Lung microvascular endothelial cell (primary cell): ENCODE measurements at regions not wholly inside any gene's neighbourhood (a gene's known extent, or its start where the extent isn't known, plus 50 kb on each side); places are given as distances from the start of the nearest gene placed in this dataset.

ENCODE experiments used
- DNase-seq, 2 donors: peaks; one replicate each; pipeline versions ENCODE4 v3.0.0 to v3.0.0-alpha.2; 2010; ENCODE audit warnings: low read depth in 2 of 2

GRCh38 chr11:95585069-95585751, 204.4 kb downstream of the FAM76B start:
- no peak for DNase-seq

- DNase-seq: no peak
Observed at GRCh38 chr11:95584589-95584988, 205.0 kb downstream of the FAM76B start.

- DNase-seq: no peak
Observed at GRCh38 chr11:95584180-95584579, 205.4 kb downstream of the FAM76B start.

GRCh38 chr11:95577716-95578460, 211.7 kb downstream of the FAM76B start:
- no peak for DNase-seq

GRCh38 chr11:95576146-95576845, 213.3 kb downstream of the FAM76B start:
- no peak for DNase-seq

GRCh38 chr11:95575517-95575916, 214.1 kb downstream of the FAM76B start:
- peak in 1 of 2 donors; percentile 41 for DNase-seq

- DNase-seq: no peak
Observed at GRCh38 chr11:95571718-95572260, 217.8 kb downstream of the FAM76B start.

GRCh38 chr11:95570845-95571244, 218.7 kb downstream of the FAM76B start:
- no peak for DNase-seq

GRCh38 chr11:95569207-95569606, 220.4 kb downstream of the FAM76B start:
- no peak for DNase-seq

GRCh38 chr11:95568281-95568680, 221.3 kb downstream of the FAM76B start:
- no peak for DNase-seq

- DNase-seq: no peak
Observed at GRCh38 chr11:95567685-95568084, 221.9 kb downstream of the FAM76B start.

- DNase-seq: no peak
Observed at GRCh38 chr11:95566211-95566610, 223.4 kb downstream of the FAM76B start.

GRCh38 chr11:95565724-95566141, 223.8 kb downstream of the FAM76B start:
- DNase-seq: no peak

GRCh38 chr11:95563859-95564258, 225.7 kb downstream of the FAM76B start:
- no peak for DNase-seq

GRCh38 chr11:95563173-95563572, 226.4 kb downstream of the FAM76B start:
- DNase-seq: no peak

GRCh38 chr11:95562196-95562921, 227.2 kb downstream of the FAM76B start:
- no peak for DNase-seq

GRCh38 chr11:95559899-95560298, 229.7 kb downstream of the FAM76B start:
- DNase-seq: no peak

GRCh38 chr11:95557376-95557775, 232.2 kb downstream of the FAM76B start:
- no peak for DNase-seq

GRCh38 chr11:95556342-95557163, 233.0 kb downstream of the FAM76B start:
- no peak for DNase-seq

- no peak for DNase-seq
Observed at GRCh38 chr11:95556011-95556341, 233.6 kb downstream of the FAM76B start.

GRCh38 chr11:95554911-95555310, 234.7 kb downstream of the FAM76B start:
- no peak for DNase-seq
